Esophagus muscularis mucosa (tissue), 3 donors: ENCODE measurements at regions not wholly inside any gene's neighbourhood (a gene's known extent, or its start where the extent isn't known, plus 50 kb on each side); places are given as distances from the start of the nearest gene placed in this dataset.

Experiments
- POLR2A ChIP-seq: fragments of 450-650 bp; IDR thresholded peaks from one replicate; pipeline ENCODE4 v1.6.1; 2017; ENCODE audit warnings: antibody characterized with exemption, moderate library complexity, mild to moderate bottlenecking, low read depth
- POLR2AphosphoS5 ChIP-seq, 2 donors: sonication (generic); formaldehyde crosslinking; IDR thresholded peaks; one replicate each; pipeline ENCODE4 v1.6.1; 2017; ENCODE audit warnings: antibody characterized with exemption in 2 of 2
- TF ChIP-seq, protein P1 (sequence below), 3 experiments: fragments of 200-600 bp in 2 of 3; fragments of 450-650 bp in 1 of 3; sonication (generic) in 2 of 3; IDR thresholded peaks; one replicate each; pipeline ENCODE4 v1.5.1; 2017 to 2019; ENCODE audit warnings: antibody characterized with exemption in 3 of 3, mild to moderate bottlenecking in 2 of 3, moderate library complexity in 1 of 3

DNA sequence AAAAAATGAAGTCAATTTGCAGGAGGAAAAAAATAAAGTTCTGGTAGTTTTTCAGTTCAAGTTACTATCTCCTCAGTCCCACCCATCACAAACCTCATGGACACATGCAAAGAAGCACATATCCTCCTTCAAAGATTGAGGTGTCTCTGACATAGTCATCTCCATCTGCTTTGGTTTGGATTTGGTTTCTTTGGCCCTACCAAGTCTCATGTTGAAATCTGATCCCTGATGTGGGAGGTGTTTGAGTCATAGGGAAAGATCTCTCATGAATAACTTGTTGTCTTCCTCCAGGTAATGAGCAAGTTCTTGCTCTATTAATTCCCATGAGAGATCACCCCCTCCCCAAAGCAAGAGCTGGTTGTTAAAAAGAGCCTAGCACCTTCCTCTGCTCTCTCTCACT lies 446.8 kb downstream of the IGSF11 start:
- TF ChIP-seq, protein P1, sequence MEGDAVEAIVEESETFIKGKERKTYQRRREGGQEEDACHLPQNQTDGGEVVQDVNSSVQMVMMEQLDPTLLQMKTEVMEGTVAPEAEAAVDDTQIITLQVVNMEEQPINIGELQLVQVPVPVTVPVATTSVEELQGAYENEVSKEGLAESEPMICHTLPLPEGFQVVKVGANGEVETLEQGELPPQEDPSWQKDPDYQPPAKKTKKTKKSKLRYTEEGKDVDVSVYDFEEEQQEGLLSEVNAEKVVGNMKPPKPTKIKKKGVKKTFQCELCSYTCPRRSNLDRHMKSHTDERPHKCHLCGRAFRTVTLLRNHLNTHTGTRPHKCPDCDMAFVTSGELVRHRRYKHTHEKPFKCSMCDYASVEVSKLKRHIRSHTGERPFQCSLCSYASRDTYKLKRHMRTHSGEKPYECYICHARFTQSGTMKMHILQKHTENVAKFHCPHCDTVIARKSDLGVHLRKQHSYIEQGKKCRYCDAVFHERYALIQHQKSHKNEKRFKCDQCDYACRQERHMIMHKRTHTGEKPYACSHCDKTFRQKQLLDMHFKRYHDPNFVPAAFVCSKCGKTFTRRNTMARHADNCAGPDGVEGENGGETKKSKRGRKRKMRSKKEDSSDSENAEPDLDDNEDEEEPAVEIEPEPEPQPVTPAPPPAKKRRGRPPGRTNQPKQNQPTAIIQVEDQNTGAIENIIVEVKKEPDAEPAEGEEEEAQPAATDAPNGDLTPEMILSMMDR (IDR thresholded peaks at IDR 0.05): no peak
- TF ChIP-seq POLR2AphosphoS5 (IDR thresholded peaks at IDR 0.05): no peak
- TF ChIP-seq POLR2A: no peak
